Activated CD8-positive, alpha-beta memory T cell treated with anti-CD3 and anti-CD28 coated beads, Interleukin-2, amount 10 ng/mL, durations not matched to agents 7 days and 5 days (primary cell): ENCODE measurements at regions not wholly inside any gene's neighbourhood (a gene's known extent, or its start where the extent isn't known, plus 50 kb on each side); places are given as distances from the start of the nearest gene placed in this dataset.

Source experiments
- ATAC-seq: fragments of 150-1000 bp; cut with Tn5 transposase; one replicate; pipeline ENCODE4 v1.10.0; 2021; ENCODE audit warnings: moderate library complexity
- CTCF ChIA-PET: fragments of 350-600 bp; sonication (Branson Sonifier 250); formaldehyde crosslinking; loops from one replicate; lab custom pipeline; 2021; ENCODE audit warnings: antibody characterized with exemption; lab: Charles Lee
- DNase-seq: peaks from one replicate; pipeline ENCODE4 v3.0.0-alpha.2; 2020
- H3K27ac Mint-ChIP-seq: one replicate; pipeline ENCODE4 v1.8.0; 2021; ENCODE audit warnings: mild to moderate bottlenecking, mixed read lengths
- H3K27me3 Mint-ChIP-seq: one replicate; pipeline ENCODE4 v1.8.0; 2021; ENCODE audit warnings: mixed read lengths
- H3K36me3 Mint-ChIP-seq: one replicate; pipeline ENCODE4 v1.8.0; 2021; ENCODE audit warnings: mild to moderate bottlenecking, mixed read lengths
- H3K4me1 Mint-ChIP-seq: one replicate; pipeline ENCODE4 v1.8.0; 2021; ENCODE audit warnings: mixed read lengths
- H3K4me3 Mint-ChIP-seq: one replicate; pipeline ENCODE4 v1.8.0; 2021; ENCODE audit warnings: mild to moderate bottlenecking, moderate library complexity, mixed read lengths
- H3K9me3 Mint-ChIP-seq: one replicate; pipeline ENCODE4 v1.8.0; 2022; ENCODE audit warnings: low read depth, mixed read lengths

DNA sequence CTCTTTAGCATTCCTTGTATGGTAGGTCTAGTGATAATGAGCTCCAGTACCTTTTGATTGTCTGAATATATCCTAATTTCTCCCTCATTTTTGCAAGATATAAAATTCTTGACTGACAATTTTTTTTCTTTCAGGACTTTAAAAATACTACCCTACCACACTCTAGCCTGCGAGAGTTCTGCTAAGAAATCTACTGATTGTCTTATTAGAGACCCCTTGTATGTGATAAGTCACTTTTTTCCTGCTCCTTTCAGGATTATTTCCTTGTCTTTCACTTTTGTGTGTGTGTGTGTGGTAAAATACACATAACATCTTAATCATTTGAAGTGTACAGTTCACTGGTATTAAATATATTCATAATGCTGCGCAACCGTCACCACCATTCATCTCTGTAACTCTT is 68.7 kb upstream of the PPP1R9A start:
- CTCF ChIA-PET, result no interaction called here
- no peak overlapping the region for H3K27ac Mint-ChIP-seq
- DNase-seq (no peak), ATAC-seq (no peak)
- H3K27me3 Mint-ChIP-seq, result no peaks in the 10 kb centered on the region
- H3K4me1 Mint-ChIP-seq, result no peaks in the 10 kb centered on the region
- no peak overlapping the region for H3K4me3 Mint-ChIP-seq
- peaks cover 13% of the 10 kb centered on the region for H3K9me3 Mint-ChIP-seq
- no peaks in the 10 kb centered on the region for H3K36me3 Mint-ChIP-seq

DNA sequence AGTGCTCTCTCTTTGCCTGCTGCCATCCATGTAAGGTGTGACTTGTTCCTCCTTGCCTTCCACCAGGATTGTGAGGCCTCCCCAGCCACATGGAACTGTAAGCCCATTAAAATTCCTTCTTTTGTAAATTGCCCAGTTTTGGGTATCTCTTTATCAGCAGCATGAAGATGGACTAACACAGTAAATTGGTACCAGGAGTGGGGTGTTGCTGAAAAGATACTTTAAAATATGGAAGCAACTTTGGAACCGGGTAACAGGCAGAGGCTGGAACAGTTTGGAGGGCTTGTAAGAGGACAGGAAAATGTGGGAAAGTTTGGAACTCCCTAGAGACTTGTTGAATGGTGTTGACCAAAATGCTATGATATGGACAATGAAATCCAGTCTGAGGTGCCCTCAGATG is 63.8 kb upstream of the PPP1R9A start:
- H3K27ac Mint-ChIP-seq, result no peak overlapping the region
- CTCF ChIA-PET, result no interaction called here

DNA sequence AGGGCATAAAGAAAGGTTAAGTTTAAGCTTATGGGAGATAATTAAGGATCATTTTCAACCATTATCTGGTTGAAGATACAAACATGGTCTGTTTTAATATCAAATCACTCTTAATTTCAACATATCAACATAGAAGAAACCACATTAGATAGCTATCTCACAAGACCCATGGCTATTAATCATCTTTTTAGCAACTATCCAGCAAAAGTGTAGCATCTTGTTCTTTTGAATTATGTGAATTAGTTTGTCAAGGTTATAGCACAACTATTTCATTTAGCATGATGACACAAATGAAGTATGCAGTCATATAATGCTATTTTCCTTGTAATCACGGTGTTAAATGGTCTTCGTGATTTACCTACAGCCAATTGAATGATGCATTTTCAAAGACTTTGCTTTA is 58.9 kb upstream of the PPP1R9A start:
- CTCF ChIA-PET, result no interaction called here
- ATAC-seq, result no peak
- no peaks in the 10 kb centered on the region for H3K27me3 Mint-ChIP-seq
- no peak overlapping the region for H3K27ac Mint-ChIP-seq
- H3K9me3 Mint-ChIP-seq, result peaks cover 7% of the 10 kb centered on the region
- H3K4me3 Mint-ChIP-seq, result no peak overlapping the region
- DNase-seq, result no peak
- H3K36me3 Mint-ChIP-seq, result no peaks in the 10 kb centered on the region
- no peaks in the 10 kb centered on the region for H3K4me1 Mint-ChIP-seq

More for the DNA sequence above, 63.8 kb upstream of the PPP1R9A start:
- no peaks in the 10 kb centered on the region for H3K27me3 Mint-ChIP-seq
- DNase-seq (no peak), ATAC-seq (no peak)
- no peaks in the 10 kb centered on the region for H3K36me3 Mint-ChIP-seq
- no peaks in the 10 kb centered on the region for H3K4me1 Mint-ChIP-seq
- H3K9me3 Mint-ChIP-seq, result peaks cover 15% of the 10 kb centered on the region
- no peak overlapping the region for H3K4me3 Mint-ChIP-seq

DNA sequence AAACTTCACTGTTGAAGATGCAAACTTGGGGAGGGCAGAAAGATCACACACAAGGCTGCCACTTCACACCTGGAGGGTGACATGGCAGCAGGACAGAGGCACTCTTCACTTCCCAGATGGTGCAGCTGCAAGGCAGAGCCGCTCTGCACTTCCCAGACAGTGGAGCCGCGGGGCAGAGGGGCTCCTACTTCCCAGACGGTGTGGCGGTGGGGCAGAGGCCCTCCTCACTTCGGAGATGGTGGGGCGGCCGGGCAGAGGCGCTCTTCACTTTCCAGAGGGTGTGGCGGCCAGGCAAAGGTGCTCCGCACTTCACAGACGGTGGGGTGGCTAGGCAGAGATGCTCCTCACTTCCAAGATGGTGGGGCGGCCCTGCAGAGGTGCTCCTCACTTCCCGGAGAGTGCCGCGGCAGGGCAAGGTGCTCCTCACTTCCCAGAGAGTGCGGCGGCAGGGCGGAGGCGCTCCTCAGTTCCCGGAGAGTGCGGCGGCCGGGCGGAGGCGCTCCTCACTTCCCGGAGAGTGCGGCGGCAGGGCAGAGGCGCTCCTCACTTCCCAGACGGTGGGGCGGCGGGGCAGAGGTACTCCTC is 58.3 kb upstream of the PPP1R9A start:
- H3K4me1 Mint-ChIP-seq, result no peaks in the 10 kb centered on the region
- H3K27ac Mint-ChIP-seq, result no peak overlapping the region
- H3K27me3 Mint-ChIP-seq, result no peaks in the 10 kb centered on the region
- CTCF ChIA-PET, result no interaction called here
- H3K9me3 Mint-ChIP-seq, result peaks cover 2% of the 10 kb centered on the region
- no peaks in the 10 kb centered on the region for H3K36me3 Mint-ChIP-seq
- no peak overlapping the region for H3K4me3 Mint-ChIP-seq
- DNase-seq (no peak), ATAC-seq (no peak)

DNA sequence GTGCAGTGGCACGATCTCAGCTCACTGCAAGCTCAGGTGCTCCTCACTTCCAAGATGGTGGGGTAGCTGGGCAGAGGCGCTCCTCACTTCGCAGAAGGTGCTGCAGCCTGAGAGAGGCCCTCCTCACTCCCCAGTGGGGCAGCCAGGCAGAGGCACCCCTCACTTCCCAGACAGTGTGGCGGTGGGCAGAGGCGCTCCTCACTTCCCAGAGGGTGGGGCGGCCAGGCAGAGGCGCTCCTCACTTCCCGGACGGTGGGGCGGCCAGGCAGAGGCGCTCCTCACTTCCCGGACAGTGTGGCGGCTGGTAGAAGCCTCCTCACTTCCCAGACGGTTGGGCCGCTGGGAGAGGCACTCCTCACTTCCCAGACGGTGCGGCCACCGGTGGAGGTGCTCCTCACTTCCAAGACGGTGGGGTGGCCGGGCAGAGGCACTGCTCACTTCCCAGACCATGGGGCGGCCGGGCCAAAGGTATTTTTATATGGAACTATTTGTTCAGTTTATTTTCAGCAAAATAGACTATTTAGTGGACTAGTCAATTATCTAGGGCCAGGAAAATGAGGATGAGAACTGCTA is 57.7 kb upstream of the PPP1R9A start:
- Mint-ChIP-seq H3K4me1 (no peaks in the 10 kb centered on the region), H3K27me3 (no peaks in the 10 kb centered on the region), H3K4me3 (no peak overlapping the region), H3K36me3 (no peaks in the 10 kb centered on the region), H3K27ac (no peak overlapping the region), H3K9me3 (peaks cover 3% of the 10 kb centered on the region)
- ATAC-seq (no peak), DNase-seq (no peak)
- CTCF ChIA-PET, result no interaction called here

DNA sequence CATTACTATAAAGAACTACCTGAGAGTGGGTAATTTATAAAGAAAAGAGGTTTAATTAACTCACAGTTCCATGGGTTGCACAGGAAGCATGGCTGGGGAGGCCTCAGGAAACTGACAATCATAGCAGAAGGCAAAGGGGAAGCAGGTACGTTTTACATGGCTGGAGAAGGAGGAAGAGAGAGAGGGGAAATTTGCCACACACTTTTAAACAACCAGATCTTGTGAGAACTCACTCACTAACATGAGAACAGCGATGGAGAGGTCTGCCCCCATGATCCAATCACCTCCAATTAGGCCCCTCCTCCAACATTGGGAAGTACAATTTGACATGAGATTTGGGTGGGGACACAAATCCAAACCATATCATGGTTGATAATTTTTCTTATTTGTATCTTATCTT is 51.8 kb upstream of the PPP1R9A start:
- H3K36me3 Mint-ChIP-seq, result no peaks in the 10 kb centered on the region
- ATAC-seq, result no peak
- DNase-seq, result no peak
- H3K4me1 Mint-ChIP-seq, result no peaks in the 10 kb centered on the region
- no peak overlapping the region for H3K27ac Mint-ChIP-seq
- H3K4me3 Mint-ChIP-seq, result no peak overlapping the region
- H3K27me3 Mint-ChIP-seq, result no peaks in the 10 kb centered on the region
- H3K9me3 Mint-ChIP-seq, result peaks cover 5% of the 10 kb centered on the region
- CTCF ChIA-PET, result no interaction called here

DNA sequence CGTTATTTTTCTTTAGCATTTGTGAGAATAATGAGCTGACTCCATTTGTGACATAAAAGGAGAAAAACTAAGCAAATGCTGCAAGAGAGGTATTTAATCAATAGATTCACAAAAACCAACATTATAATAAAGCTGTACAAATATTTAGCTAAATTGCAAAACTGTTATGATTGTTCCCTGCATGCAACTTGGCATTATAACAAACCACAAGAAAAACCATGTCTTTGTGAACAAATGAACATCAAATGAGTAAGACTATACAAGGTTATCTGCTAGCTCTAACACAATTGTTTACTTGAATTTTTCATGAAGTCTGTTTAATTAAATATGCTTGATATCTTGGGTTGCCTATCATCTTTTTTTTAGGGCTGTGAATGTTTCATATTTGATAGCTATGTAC is 50.8 kb upstream of the PPP1R9A start:
- Mint-ChIP-seq H3K4me3 (no peak overlapping the region), H3K36me3 (no peaks in the 10 kb centered on the region), H3K27ac (no peak overlapping the region), H3K4me1 (no peaks in the 10 kb centered on the region), H3K27me3 (no peaks in the 10 kb centered on the region), H3K9me3 (peaks cover 5% of the 10 kb centered on the region)
- DNase-seq (no peak), ATAC-seq (no peak)
- CTCF ChIA-PET, result no interaction called here
